ENCODE measurements at regions not wholly inside any gene's neighbourhood (a gene's known extent, or its start where the extent isn't known, plus 50 kb on each side); places are given as distances from the start of the nearest gene placed in this dataset.

DNA sequence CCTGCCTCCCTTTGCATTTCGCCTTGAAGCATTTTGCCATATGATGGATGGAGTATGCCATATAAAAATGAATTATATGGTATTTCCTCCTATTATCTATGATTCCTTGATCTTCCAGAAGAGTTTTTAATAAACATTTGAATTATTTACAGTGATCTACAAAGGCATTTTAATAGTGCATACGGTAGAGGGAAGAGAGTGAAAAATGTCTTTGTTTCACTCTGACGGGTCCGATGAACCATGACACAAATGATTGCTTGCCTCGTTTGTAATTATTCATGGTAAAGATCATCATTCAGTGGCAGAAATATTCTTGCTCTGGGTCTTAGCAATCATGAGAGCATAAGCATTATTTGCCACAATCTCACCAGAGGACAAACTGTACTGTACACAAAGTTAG is 1010.9 kb downstream of the NTRK3 start:
- no peak for DNase-seq
- no peak for ATAC-seq

GRCh38 chr15:87243474-87243873 is 1013.1 kb downstream of the NTRK3 start:
- DNase-seq (no peak), ATAC-seq (no peak)

DNA sequence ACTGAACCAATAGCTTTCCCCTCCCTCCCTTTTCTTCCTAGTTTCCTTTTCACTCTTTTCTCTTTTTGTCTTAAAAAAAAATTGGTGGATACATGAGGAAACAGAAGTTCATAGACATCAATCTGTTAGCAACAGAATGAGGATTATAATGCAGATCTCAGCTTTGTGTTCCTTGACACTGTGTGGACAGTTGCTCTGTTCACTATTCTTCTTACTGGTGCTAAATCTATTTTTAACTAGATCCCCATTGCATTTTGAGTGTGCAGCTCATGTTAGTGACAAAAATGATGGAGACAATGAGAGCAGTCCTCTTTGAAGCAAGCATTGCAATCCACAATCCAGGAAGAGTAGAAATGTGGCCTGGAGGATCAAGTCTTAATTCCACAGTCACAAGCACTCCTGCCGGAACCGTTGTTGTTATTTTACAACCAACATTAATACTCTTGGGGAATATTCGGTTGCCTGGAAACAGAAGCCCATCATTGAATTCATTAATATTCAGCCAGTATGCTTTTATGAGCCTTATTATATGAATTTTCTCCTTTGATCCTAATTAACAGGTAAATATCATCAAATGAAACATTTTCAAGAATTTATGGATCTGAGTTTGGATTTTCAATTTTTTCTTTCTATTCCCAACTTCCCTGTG is 1016.8 kb downstream of the NTRK3 start:
- DNase-seq (no peak), ATAC-seq (no peak)

GRCh38 chr15:87238451-87239068 is 1018.0 kb downstream of the NTRK3 start:
- DNase-seq (no peak), ATAC-seq (no peak)

DNA sequence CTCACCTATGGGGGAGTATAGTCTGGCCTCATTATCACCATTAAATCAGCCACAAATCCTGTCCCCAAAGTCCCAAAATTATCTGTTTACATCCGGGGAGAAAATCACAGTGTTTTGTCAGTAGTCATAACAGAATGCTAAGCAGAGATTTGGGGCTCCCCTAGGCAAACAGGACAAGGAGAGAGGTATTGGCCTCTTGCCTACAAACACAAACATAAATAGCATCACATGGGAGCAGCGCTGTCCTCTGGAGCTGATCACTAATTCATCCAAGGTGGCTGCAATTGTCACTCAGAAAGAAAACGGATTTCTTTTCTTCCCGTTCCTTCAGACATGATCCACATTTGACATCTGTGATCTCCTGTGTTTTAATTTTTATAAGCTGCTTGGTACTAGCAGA is 1028.1 kb downstream of the NTRK3 start:
- ATAC-seq, result no peak

GRCh38 chr15:87227846-87228245 is 1028.7 kb downstream of the NTRK3 start:
- ATAC-seq (no peak), DNase-seq (no peak)

More for the DNA sequence above, 1028.1 kb downstream of the NTRK3 start:
- no peak for DNase-seq

GRCh38 chr15:87225436-87225835 is 1031.1 kb downstream of the NTRK3 start:
- ATAC-seq (no peak), DNase-seq (no peak)

DNA sequence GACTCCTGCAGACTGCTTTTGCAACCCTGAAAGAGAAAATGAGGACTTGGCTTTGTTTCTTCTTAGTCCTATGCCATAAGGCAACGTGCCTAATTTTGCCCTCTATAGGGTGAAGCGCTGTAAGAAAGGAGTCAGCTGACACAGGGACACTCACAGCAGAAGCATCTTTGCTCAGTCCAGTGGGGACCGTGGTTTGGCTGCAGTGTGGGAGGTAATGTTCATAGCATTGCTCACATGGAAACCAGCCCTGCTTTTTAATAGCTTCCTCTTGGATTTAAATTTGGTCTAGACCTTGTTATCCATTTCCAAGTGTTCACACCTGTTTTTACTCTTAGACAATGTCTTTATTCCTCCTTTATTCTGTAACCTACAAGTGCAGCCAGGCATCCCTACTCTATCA is 1032.1 kb downstream of the NTRK3 start:
- ATAC-seq (no peak), DNase-seq (no peak)

DNA sequence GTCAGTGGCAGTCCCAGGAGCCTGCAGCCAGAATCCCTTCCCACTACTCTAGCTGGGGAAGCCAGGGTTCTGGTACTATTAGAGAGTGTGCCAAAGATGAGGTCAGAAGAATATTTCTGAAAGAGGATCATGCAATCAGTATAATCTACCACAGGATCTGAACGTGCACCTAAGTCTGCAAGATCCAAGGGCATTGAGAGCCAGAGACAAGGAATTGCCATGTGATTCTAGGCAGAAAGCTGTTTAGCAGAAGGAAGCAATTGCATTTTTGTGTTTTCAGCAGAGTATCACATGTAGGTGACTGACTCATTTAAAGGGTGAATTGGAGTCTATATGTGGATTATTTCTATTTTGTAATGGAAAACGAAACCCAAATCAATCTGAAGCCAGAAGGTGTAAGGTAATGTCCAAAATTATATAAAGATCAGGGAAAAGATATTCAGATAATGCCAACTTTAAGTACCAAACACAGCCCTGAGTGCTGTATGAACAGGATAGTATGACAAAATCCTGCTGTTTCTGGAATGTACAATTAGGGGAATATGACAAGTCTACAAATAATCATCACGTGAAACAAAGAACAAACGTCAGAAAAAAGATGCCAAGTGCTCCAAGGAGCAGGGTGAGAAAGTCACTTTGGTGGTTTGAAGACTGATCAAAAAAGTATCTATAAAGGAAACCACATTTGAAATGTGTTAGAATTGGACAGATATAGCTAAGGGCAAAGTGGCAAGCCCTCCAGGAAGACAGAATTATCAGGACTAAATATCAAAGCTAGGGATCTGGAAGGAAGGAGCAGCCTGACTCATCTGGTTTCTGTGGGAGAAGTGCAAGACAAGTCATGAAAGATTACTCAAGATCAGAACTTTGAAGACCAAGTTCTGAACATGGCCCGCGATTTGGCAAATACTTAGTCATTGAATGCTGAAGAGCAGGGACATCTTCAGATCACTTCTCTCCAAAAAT is 1036.6 kb downstream of the NTRK3 start:
- DNase-seq (no peak), ATAC-seq (no peak)

DNA sequence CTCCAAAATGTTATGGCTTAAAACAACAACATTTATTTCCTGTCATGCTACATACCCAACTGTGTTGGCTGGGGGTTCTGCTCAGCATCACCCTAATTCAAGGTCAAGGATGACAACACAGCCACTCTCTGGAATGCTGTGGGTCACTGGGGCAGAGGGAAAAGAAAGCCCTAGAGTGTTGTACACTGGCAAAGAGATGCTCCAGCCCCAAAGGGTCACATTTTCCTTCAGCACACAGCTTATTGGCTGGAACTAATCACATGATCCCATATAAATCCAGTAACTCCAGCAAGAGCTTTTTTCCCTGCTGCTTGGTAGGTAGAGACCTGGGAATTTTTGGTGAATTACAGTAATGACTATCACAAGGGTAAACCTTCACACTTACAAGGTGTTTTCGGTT is 1041.4 kb downstream of the NTRK3 start:
- no peak for ATAC-seq
- DNase-seq, result no peak

- ATAC-seq (no peak), DNase-seq (no peak)
Observed at GRCh38 chr15:87213626-87214025, 1042.9 kb downstream of the NTRK3 start.

- no peak for DNase-seq
- no peak for ATAC-seq
Observed at GRCh38 chr15:87212041-87212440, 1044.5 kb downstream of the NTRK3 start.

DNA sequence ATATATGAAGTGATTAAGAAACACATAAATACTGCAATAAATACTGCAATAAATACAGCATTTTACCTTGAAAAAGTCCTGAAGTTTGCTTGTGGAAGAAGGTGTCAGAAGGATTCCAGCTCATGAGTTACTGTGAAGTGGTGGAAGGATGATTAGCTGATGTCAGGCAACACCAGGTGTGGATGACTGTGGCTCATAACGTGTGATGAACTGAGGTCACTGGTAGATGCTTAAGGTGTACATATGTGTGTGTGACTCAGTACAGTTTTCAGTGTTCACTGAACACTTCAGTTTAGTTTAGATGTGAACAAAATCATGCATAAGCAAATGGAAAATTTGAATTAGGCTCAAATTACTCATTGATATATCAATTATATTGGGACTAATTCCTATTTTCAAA is 1045.0 kb downstream of the NTRK3 start:
- DNase-seq (no peak), ATAC-seq (no peak)

DNA sequence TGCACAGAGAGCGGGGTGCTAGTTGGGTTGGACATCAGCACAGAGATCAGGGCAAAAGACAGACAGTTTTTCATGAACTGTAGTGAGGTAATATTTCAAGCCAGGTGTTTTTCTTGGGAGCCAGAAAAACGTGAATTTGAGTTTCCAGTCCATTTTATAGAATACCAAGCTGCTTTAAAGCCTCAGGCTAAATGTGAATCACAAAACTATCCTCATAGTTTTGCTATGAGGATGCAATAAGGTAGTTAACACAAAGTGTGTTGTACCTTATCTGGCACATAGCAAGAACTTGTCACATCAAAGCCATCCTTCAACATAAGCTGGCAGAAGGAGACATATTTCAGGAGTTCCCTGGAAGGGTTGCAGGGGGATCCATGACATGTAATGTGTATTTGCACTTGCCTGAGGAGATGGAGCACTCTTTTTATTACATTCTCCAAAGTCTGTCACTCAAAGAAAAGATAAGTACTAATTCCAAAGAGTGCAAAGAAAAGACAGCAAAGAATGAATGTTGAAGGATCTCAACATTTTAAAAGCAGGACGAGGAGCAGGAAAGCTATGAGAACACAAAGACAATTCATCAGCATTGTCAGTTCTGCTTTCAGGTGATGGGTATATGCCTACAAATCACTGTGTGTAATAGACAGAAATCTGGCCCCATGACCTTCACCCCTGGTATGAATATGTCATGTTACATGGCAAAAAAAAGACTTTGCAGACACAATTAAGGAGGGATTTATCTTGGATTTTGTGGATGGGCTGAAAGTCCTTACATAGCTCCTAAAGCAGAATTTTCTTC is 1046.4 kb downstream of the NTRK3 start:
- ATAC-seq, result no peak

GRCh38 chr15:87207990-87208580 is 1048.5 kb downstream of the NTRK3 start:
- ATAC-seq, result no peak
- no peak for DNase-seq

More for the DNA sequence above, 1046.4 kb downstream of the NTRK3 start:
- DNase-seq, result no peak

GRCh38 chr15:87207251-87207650 is 1049.3 kb downstream of the NTRK3 start:
- ATAC-seq (no peak), DNase-seq (no peak)

- no peak for DNase-seq
- no peak for ATAC-seq
Observed at GRCh38 chr15:87201986-87202385, 1054.6 kb downstream of the NTRK3 start.

- no peak for ATAC-seq
Observed at GRCh38 chr15:87200149-87200548, 1056.4 kb downstream of the NTRK3 start.

GRCh38 chr15:87197981-87198380 is 1058.6 kb downstream of the NTRK3 start:
- no peak for ATAC-seq
- DNase-seq, result no peak

More at GRCh38 chr15:87200149-87200548, 1056.4 kb downstream of the NTRK3 start:
- DNase-seq, result no peak

DNA sequence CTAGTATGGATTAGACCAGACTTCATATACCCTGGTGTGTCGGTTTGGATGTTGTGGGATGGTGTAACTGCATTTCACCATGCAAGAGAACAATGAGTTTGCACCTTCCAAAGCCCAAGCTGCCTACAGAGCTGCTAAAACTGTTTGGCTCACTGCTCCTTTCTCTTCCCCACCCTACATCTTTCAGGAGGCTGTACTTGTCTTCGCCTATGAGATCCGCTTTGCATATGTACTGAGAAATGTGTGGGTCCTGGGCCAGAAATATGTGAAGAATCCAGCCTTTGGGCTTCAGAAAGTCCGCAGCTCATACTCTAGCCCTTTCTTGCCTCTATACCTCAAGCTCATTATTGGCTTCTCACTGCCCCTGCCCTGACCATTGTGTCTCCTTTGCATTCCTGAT is 1060.0 kb downstream of the NTRK3 start:
- no peak for DNase-seq
- no peak for ATAC-seq

- DNase-seq (no peak), ATAC-seq (no peak)
Observed at GRCh38 chr15:87193481-87193880, 1063.1 kb downstream of the NTRK3 start.

DNA sequence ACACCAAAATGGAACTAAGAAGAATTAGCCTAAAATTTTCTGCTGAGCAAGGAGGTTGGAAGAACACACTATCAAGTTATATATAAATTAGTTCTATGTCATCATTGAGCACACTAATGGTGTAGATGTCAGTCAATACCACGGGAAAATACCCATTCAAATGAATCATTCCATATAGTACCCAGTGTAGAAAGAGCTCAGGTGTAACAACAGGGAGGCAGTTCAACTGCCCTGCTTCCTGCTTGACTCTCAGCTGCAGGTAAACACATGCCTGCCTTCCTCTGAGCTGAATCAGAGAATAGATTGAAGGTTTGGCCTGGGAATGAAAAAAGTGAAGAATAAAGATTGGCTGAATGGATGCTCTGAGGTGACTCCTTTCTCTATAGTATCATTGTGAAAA is 1088.0 kb downstream of the AGBL1 start:
- DNase-seq (no peak), ATAC-seq (no peak)

Measured in stimulated activated naive CD8-positive, alpha-beta T cell treated with anti-CD3 and anti-CD28 coated beads, Interleukin-15, Interleukin-2, amounts not matched to agents 100 U/mL and 50 U/mL, for 24 hours (primary cell).